Adipocyte (in vitro differentiated cells): ENCODE measurements at regions not wholly inside any gene's neighbourhood (a gene's known extent, or its start where the extent isn't known, plus 50 kb on each side); places are given as distances from the start of the nearest gene placed in this dataset.

Experiments
- DNase-seq: peaks from one replicate; pipeline ENCODE4 v3.0.0-alpha.2; 2015; ENCODE audit warnings: low read depth
- H3K27me3 ChIP-seq: replicated peaks from 2 replicates; pipeline ENCODE4 v1.7.0; 2013; ENCODE audit warnings: mild to moderate bottlenecking, low read length, moderate library complexity; ENCODE audit not compliant: control insufficient read depth, insufficient read depth
- H3K36me3 ChIP-seq: 2 replicates; pipeline ENCODE4 v1.7.0; 2013; ENCODE audit warnings: low read length, mild to moderate bottlenecking, moderate library complexity; ENCODE audit not compliant: control insufficient read depth, insufficient read depth, severe bottlenecking
- H3K4me1 ChIP-seq: 2 replicates; pipeline ENCODE4 v1.7.0; 2013; ENCODE audit warnings: mild to moderate bottlenecking, low read length, moderate library complexity; ENCODE audit not compliant: control insufficient read depth, insufficient read depth
- H3K4me3 ChIP-seq: 2 replicates; pipeline ENCODE4 v1.7.0; 2013; ENCODE audit warnings: mild to moderate bottlenecking, low read length, moderate library complexity
- H3K9ac ChIP-seq: 2 replicates; pipeline ENCODE4 v1.7.0; 2013; ENCODE audit warnings: mild to moderate bottlenecking, low read length, moderate library complexity
- H3K9me3 ChIP-seq: 2 replicates; pipeline ENCODE4 v1.7.0; 2013; ENCODE audit warnings: mild to moderate bottlenecking, low read length, moderate library complexity; ENCODE audit not compliant: control insufficient read depth

GRCh38 chr7:94231305-94231704, 163.4 kb upstream of the COL1A2 start:
- H3K36me3 ChIP-seq: no peaks in the 10 kb centered on the region
- H3K9me3 ChIP-seq: no peaks in the 10 kb centered on the region
- H3K9ac ChIP-seq: no peak overlapping the region
- H3K4me1 ChIP-seq: no peaks in the 10 kb centered on the region
- H3K27me3 ChIP-seq: no peaks in the 10 kb centered on the region
- H3K4me3 ChIP-seq: no peak overlapping the region
- no peak for DNase-seq

- Histone ChIP-seq H3K27me3 (no peaks in the 10 kb centered on the region), H3K9me3 (no peaks in the 10 kb centered on the region), H3K9ac (no peak overlapping the region), H3K36me3 (no peaks in the 10 kb centered on the region), H3K4me1 (no peaks in the 10 kb centered on the region), H3K4me3 (no peak overlapping the region)
- DNase-seq: no peak
Measured at GRCh38 chr7:94236960-94237359, 157.7 kb upstream of the COL1A2 start.

- H3K9ac ChIP-seq: no peak overlapping the region
- H3K4me1 ChIP-seq: no peaks in the 10 kb centered on the region
- no peak for DNase-seq
- H3K9me3 ChIP-seq: no peaks in the 10 kb centered on the region
- no peaks in the 10 kb centered on the region for H3K27me3 ChIP-seq
- H3K36me3 ChIP-seq: no peaks in the 10 kb centered on the region
- no peak overlapping the region for H3K4me3 ChIP-seq
Measured at GRCh38 chr7:94237417-94237816, 157.3 kb upstream of the COL1A2 start.

GRCh38 chr7:94239661-94240234, 154.9 kb upstream of the COL1A2 start:
- no peaks in the 10 kb centered on the region for H3K27me3 ChIP-seq
- DNase-seq: no peak
- H3K4me3 ChIP-seq: no peak overlapping the region

GRCh38 chr7:94240902-94241301, 153.8 kb upstream of the COL1A2 start:
- H3K9ac ChIP-seq: no peak overlapping the region
- no peak for DNase-seq
- no peaks in the 10 kb centered on the region for H3K27me3 ChIP-seq
- no peaks in the 10 kb centered on the region for H3K9me3 ChIP-seq
- no peak overlapping the region for H3K4me3 ChIP-seq
- no peaks in the 10 kb centered on the region for H3K36me3 ChIP-seq
- peaks cover 9% of the 10 kb centered on the region for H3K4me1 ChIP-seq

More at GRCh38 chr7:94239661-94240234, 154.9 kb upstream of the COL1A2 start:
- peaks cover 4% of the 10 kb centered on the region for H3K4me1 ChIP-seq
- H3K36me3 ChIP-seq: no peaks in the 10 kb centered on the region
- no peaks in the 10 kb centered on the region for H3K9me3 ChIP-seq
- no peak overlapping the region for H3K9ac ChIP-seq

- H3K36me3 ChIP-seq: no peaks in the 10 kb centered on the region
- no peak overlapping the region for H3K9ac ChIP-seq
- no peak overlapping the region for H3K4me3 ChIP-seq
- no peaks in the 10 kb centered on the region for H3K9me3 ChIP-seq
- no peaks in the 10 kb centered on the region for H3K27me3 ChIP-seq
- H3K4me1 ChIP-seq: peaks cover 9% of the 10 kb centered on the region
- no peak for DNase-seq
Measured at GRCh38 chr7:94241402-94241925, 153.2 kb upstream of the COL1A2 start.

- no peaks in the 10 kb centered on the region for H3K9me3 ChIP-seq
- H3K4me3 ChIP-seq: no peak overlapping the region
- no peaks in the 10 kb centered on the region for H3K36me3 ChIP-seq
- no peak overlapping the region for H3K9ac ChIP-seq
- no peaks in the 10 kb centered on the region for H3K27me3 ChIP-seq
- peaks cover 9% of the 10 kb centered on the region for H3K4me1 ChIP-seq
- no peak for DNase-seq
Measured at GRCh38 chr7:94243066-94243711, 151.5 kb upstream of the COL1A2 start.

GRCh38 chr7:94244760-94245159, 149.9 kb upstream of the COL1A2 start:
- H3K4me1 ChIP-seq: peaks cover 9% of the 10 kb centered on the region
- H3K4me3 ChIP-seq: no peak overlapping the region
- no peaks in the 10 kb centered on the region for H3K36me3 ChIP-seq
- H3K9me3 ChIP-seq: no peaks in the 10 kb centered on the region
- H3K27me3 ChIP-seq: no peaks in the 10 kb centered on the region
- H3K9ac ChIP-seq: no peak overlapping the region
- peak; percentile 23 for DNase-seq

- Histone ChIP-seq H3K27me3 (no peaks in the 10 kb centered on the region), H3K36me3 (no peaks in the 10 kb centered on the region), H3K9me3 (no peaks in the 10 kb centered on the region), H3K4me1 (peaks cover 9% of the 10 kb centered on the region), H3K9ac (no peak overlapping the region), H3K4me3 (no peak overlapping the region)
- DNase-seq: no peak
Measured at GRCh38 chr7:94245500-94245899, 149.2 kb upstream of the COL1A2 start.

- H3K36me3 ChIP-seq: no peaks in the 10 kb centered on the region
- no peaks in the 10 kb centered on the region for H3K27me3 ChIP-seq
- no peak for DNase-seq
Measured at GRCh38 chr7:94247970-94248369, 146.7 kb upstream of the COL1A2 start.

GRCh38 chr7:94249631-94250030, 145.1 kb upstream of the COL1A2 start:
- no peak overlapping the region for H3K4me3 ChIP-seq
- no peaks in the 10 kb centered on the region for H3K27me3 ChIP-seq
- H3K36me3 ChIP-seq: no peaks in the 10 kb centered on the region
- H3K9ac ChIP-seq: no peak overlapping the region
- peaks cover 6% of the 10 kb centered on the region for H3K4me1 ChIP-seq
- DNase-seq: no peak
- no peaks in the 10 kb centered on the region for H3K9me3 ChIP-seq

More at GRCh38 chr7:94247970-94248369, 146.7 kb upstream of the COL1A2 start:
- Histone ChIP-seq H3K9ac (no peak overlapping the region), H3K4me1 (peaks cover 9% of the 10 kb centered on the region), H3K4me3 (no peak overlapping the region), H3K9me3 (no peaks in the 10 kb centered on the region)
